ENCODE measurements at regions not wholly inside any gene's neighbourhood (a gene's known extent, or its start where the extent isn't known, plus 50 kb on each side); places are given as distances from the start of the nearest gene placed in this dataset.

DNA sequence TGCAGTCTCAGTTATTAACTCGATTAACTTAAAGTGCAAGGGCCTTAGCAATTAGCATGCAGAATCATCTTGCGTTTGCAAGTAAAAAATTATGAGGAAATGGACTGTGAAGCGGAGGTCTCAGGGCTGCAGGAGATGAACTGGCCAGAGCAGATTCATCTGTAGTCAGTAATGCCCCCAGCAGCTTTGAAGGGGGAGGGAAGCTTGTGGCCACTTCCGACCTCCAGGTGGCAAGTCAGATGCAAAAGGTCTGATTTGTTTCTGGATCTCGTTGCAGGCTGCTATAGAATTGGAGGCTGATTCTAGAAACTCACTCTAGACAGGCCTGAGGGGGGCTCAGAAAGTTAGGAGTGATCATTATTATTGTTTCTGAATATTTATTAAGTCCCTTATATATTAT lies 107.4 kb upstream of the RGS6 start:
- TF ChIP-seq, protein P1, sequence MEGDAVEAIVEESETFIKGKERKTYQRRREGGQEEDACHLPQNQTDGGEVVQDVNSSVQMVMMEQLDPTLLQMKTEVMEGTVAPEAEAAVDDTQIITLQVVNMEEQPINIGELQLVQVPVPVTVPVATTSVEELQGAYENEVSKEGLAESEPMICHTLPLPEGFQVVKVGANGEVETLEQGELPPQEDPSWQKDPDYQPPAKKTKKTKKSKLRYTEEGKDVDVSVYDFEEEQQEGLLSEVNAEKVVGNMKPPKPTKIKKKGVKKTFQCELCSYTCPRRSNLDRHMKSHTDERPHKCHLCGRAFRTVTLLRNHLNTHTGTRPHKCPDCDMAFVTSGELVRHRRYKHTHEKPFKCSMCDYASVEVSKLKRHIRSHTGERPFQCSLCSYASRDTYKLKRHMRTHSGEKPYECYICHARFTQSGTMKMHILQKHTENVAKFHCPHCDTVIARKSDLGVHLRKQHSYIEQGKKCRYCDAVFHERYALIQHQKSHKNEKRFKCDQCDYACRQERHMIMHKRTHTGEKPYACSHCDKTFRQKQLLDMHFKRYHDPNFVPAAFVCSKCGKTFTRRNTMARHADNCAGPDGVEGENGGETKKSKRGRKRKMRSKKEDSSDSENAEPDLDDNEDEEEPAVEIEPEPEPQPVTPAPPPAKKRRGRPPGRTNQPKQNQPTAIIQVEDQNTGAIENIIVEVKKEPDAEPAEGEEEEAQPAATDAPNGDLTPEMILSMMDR (IDR thresholded peaks at IDR 0.05), result no peak
- TF ChIP-seq EP300 (IDR thresholded peaks at IDR 0.05), result no peak
- no peak for TF ChIP-seq POLR2A (IDR thresholded peaks at IDR 0.05; ENCODE audit: low read depth)

Data from esophagus muscularis mucosa (tissue), 4 donors.